Keratinocyte (primary cell): ENCODE measurements at regions not wholly inside any gene's neighbourhood (a gene's known extent, or its start where the extent isn't known, plus 50 kb on each side); places are given as distances from the start of the nearest gene placed in this dataset.

Experiments used
- DNase-seq: peaks from one replicate; pipeline ENCODE4 v3.0.0-alpha.2; 2011; ENCODE audit warnings: low read depth, missing footprints, low spot score
- FAIRE-seq: peaks from 2 replicates; lab custom pipeline; 2011; peaks lifted over from hg19 to GRCh38; lab: Jason Lieb, UNC
- H2AFZ ChIP-seq: 2 replicates; pipeline ENCODE4 v1.6.0; 2012; ENCODE audit warnings: low read length, control low read depth, inconsistent platforms; ENCODE audit not compliant: control insufficient read depth
- H3K27ac ChIP-seq: 2 replicates; pipeline ENCODE4 v1.5.1; 2011; ENCODE audit warnings: low read length; ENCODE audit not compliant: control insufficient read depth, insufficient read depth
- H3K27me3 ChIP-seq: 3 replicates; pipeline ENCODE4 v1.6.0; 2011; ENCODE audit warnings: low read length; ENCODE audit not compliant: control insufficient read depth, insufficient read depth; ENCODE audit errors: extremely low read depth
- H3K36me3 ChIP-seq, 2 experiments: 2 replicates in 1 of 2; 3 replicates in 1 of 2; pipeline ENCODE4 v1.5.1; 2011; ENCODE audit warnings: low read length in 2 of 2, mild to moderate bottlenecking in 1 of 2; ENCODE audit not compliant: control insufficient read depth in 2 of 2, insufficient read depth in 2 of 2; ENCODE audit errors: extremely low read depth in 1 of 2
- H3K4me1 ChIP-seq: 3 replicates; pipeline ENCODE4 v1.5.1; 2011; ENCODE audit warnings: low read length; ENCODE audit not compliant: control insufficient read depth, insufficient read depth; ENCODE audit errors: extremely low read depth
- H3K4me2 ChIP-seq: 3 replicates; pipeline ENCODE4 v1.6.0; 2011; ENCODE audit warnings: low read depth, low read length; ENCODE audit not compliant: control insufficient read depth, insufficient read depth; ENCODE audit errors: extremely low read depth
- H3K4me3 ChIP-seq, 3 experiments: fragments of 200-600 bp in 1 of 3; sonication (generic) in 1 of 3; 2 replicates in 2 of 3; 3 replicates in 1 of 3; pipeline ENCODE4 v1.5.1; 2011 to 2016; ENCODE audit warnings: low read length in 3 of 3, mild to moderate bottlenecking in 3 of 3, control low read depth in 2 of 3, inconsistent platforms in 1 of 3, low read depth in 1 of 3, mixed read lengths in 1 of 3, mixed run types in 1 of 3, moderate library complexity in 1 of 3; ENCODE audit not compliant: control insufficient read depth in 2 of 3, insufficient read depth in 2 of 3; ENCODE audit errors: extremely low read depth in 1 of 3
- H3K79me2 ChIP-seq: 2 replicates; pipeline ENCODE4 v1.6.0; 2012; ENCODE audit warnings: low read length; ENCODE audit not compliant: control insufficient read depth, insufficient read depth
- H3K9ac ChIP-seq: 3 replicates; pipeline ENCODE4 v1.6.0; 2011; ENCODE audit warnings: low read length; ENCODE audit not compliant: control insufficient read depth, insufficient read depth; ENCODE audit errors: extremely low read depth
- H3K9me1 ChIP-seq: 3 replicates; pipeline ENCODE4 v1.6.0; 2011; ENCODE audit warnings: low read length; ENCODE audit not compliant: control insufficient read depth, insufficient read depth; ENCODE audit errors: extremely low read depth
- H3K9me3 ChIP-seq: 2 replicates; pipeline ENCODE4 v1.5.1; 2012; ENCODE audit warnings: low read depth, low read length; ENCODE audit not compliant: control insufficient read depth
- H4K20me1 ChIP-seq: 3 replicates; pipeline ENCODE4 v1.6.0; 2011; ENCODE audit warnings: low read length; ENCODE audit not compliant: control insufficient read depth, insufficient read depth; ENCODE audit errors: extremely low read depth
- CTCF ChIP-seq, 3 experiments: IDR thresholded peaks in 1 of 3; conservative IDR thresholded peaks in 1 of 3; optimal IDR thresholded peaks in 1 of 3; 2 replicates in 2 of 3; 3 replicates in 1 of 3; pipeline versions ENCODE3 to v1.5.1; 2011; ENCODE audit warnings: low read length in 3 of 3, mild to moderate bottlenecking in 3 of 3, moderate library complexity in 2 of 3, control low read depth in 1 of 3, inconsistent platforms in 1 of 3; ENCODE audit not compliant: insufficient read depth in 2 of 3; ENCODE audit errors: extremely low read depth in 1 of 3
- EZH2 ChIP-seq: IDR thresholded peaks from one replicate; pipeline ENCODE4 v1.6.1; 2012; ENCODE audit warnings: inconsistent platforms, mild to moderate bottlenecking, low read length, moderate library complexity
- dilution Hi-C: fragments of 300-500 bp; cut with MboI; formaldehyde crosslinking; loops from one replicate; pipeline ENCODE4 v1.7.0; 2020; ENCODE audit warnings: low sequenced_read_pairs; ENCODE audit not compliant: extremely low pct_ligation_motif_present

- no peaks in the 10 kb centered on the region for H3K36me3 ChIP-seq
- peaks cover 23% of the 10 kb centered on the region for H3K27me3 ChIP-seq
- no peaks in the 10 kb centered on the region for H3K9me3 ChIP-seq
- peaks cover 23% of the 10 kb centered on the region for H3K4me1 ChIP-seq
- dilution Hi-C loops, result no loop called here
- H3K9me1 ChIP-seq, result no peaks in the 10 kb centered on the region
- no peak overlapping the region for H2AFZ ChIP-seq
- no peaks in the 10 kb centered on the region for H3K79me2 ChIP-seq
- no peak overlapping the region for H3K9ac ChIP-seq
- H3K27ac ChIP-seq, result no peak overlapping the region
- TF ChIP-seq EZH2 (no peak), CTCF (optimal IDR thresholded peaks at IDR 0.05 in 1 of 3, IDR thresholded peaks at IDR 0.05 in 1 of 3, conservative IDR thresholded peaks at IDR 0.05 in 1 of 3; ENCODE audit: extremely low read depth in 1 of 3, insufficient read depth in 2 of 3, low read length in 3 of 3) (no peak)
- no peak for DNase-seq
- no peak for FAIRE-seq
- no peak overlapping the region for H3K4me3 ChIP-seq
- H3K4me2 ChIP-seq, result no peak overlapping the region
- no peaks in the 10 kb centered on the region for H4K20me1 ChIP-seq
These were observed 173.7 kb downstream of the SOX9 start for GRCh38 chr17:72294487-72294893.

GRCh38 chr17:72295916-72296315, 175.1 kb downstream of the SOX9 start:
- TF ChIP-seq CTCF (optimal IDR thresholded peaks at IDR 0.05 in 1 of 3, IDR thresholded peaks at IDR 0.05 in 1 of 3, conservative IDR thresholded peaks at IDR 0.05 in 1 of 3; ENCODE audit: extremely low read depth in 1 of 3, insufficient read depth in 2 of 3, low read length in 3 of 3) (no peak), EZH2 (no peak)
- DNase-seq, result no peak
- FAIRE-seq, result peak; percentile 23

More at GRCh38 chr17:72295916-72296315, 175.1 kb downstream of the SOX9 start:
- no peaks in the 10 kb centered on the region for H4K20me1 ChIP-seq
- peak overlapping the region; percentile 52 for H3K4me2 ChIP-seq
- no peaks in the 10 kb centered on the region for H3K36me3 ChIP-seq
- H3K27ac ChIP-seq, result no peak overlapping the region
- H2AFZ ChIP-seq, result no peak overlapping the region
- dilution Hi-C loops, result no loop called here
- no peaks in the 10 kb centered on the region for H3K9me1 ChIP-seq
- H3K9me3 ChIP-seq, result no peaks in the 10 kb centered on the region
- H3K79me2 ChIP-seq, result no peaks in the 10 kb centered on the region
- peaks cover 23% of the 10 kb centered on the region for H3K4me1 ChIP-seq
- H3K27me3 ChIP-seq, result peaks cover 20% of the 10 kb centered on the region
- H3K4me3 ChIP-seq, result no peak overlapping the region
- no peak overlapping the region for H3K9ac ChIP-seq
